Endothelial cell of umbilical vein (primary cell): ENCODE measurements at regions not wholly inside any gene's neighbourhood (a gene's known extent, or its start where the extent isn't known, plus 50 kb on each side); places are given as distances from the start of the nearest gene placed in this dataset.

Experiments
- EZH2 ChIP-seq: IDR thresholded peaks from 2 replicates; pipeline ENCODE4 v1.6.1; 2012; ENCODE audit warnings: borderline replicate concordance, low read depth, mild to moderate bottlenecking, moderate library complexity, low read length, inconsistent platforms; ENCODE audit not compliant: severe bottlenecking
- JUN ChIP-seq: IDR thresholded peaks from 2 replicates; pipeline ENCODE4 v1.6.1; 2011; ENCODE audit warnings: borderline replicate concordance, low read depth; ENCODE audit not compliant: insufficient read length, insufficient read depth
- POLR2A ChIP-seq: IDR thresholded peaks from 2 replicates; pipeline ENCODE4 v1.6.1; 2012; ENCODE audit warnings: low read depth, mild to moderate bottlenecking, control low read depth, low read length
- POLR2AphosphoS5 ChIP-seq: IDR thresholded peaks from 2 replicates; pipeline ENCODE4 v1.6.1; 2012; ENCODE audit warnings: low read depth, mild to moderate bottlenecking, control low read depth, low read length, moderate library complexity; ENCODE audit not compliant: insufficient read depth
- TF ChIP-seq, protein P1 (sequence below), 2 donors: IDR thresholded peaks; 1 replicate in 1 of 2; 2 replicates in 1 of 2; pipeline ENCODE4 v1.5.1; 2011; ENCODE audit warnings: low read length in 2 of 2, mild to moderate bottlenecking in 2 of 2, moderate library complexity in 2 of 2, control low read depth in 1 of 2, inconsistent platforms in 1 of 2, low read depth in 1 of 2; ENCODE audit not compliant: insufficient read depth in 1 of 2; ENCODE audit errors: extremely low read depth in 1 of 2
- TF ChIP-seq, protein P2 (sequence below): IDR thresholded peaks from 2 replicates; pipeline ENCODE4 v1.6.1; 2011; ENCODE audit not compliant: insufficient read depth, insufficient read length

DNA sequence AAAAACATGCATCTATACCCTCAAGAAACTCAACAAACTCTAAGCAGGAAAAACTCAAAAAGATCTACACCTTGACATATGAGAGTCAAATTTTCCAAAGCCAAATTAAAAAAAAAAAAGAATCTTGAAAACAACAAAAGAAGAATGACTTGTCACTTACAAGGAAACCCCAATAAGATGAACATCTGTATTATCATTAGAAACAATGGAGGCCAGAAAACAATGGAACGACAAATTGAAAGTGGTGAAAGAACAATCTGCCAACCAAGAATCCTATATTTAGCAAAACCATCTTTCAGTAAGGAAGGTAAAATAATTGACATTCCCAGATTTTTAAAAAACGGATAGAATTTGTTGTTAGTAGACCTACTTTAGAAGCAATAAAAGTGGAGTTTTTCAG, 516.8 kb downstream of the ACTR3B start:
- TF ChIP-seq, protein P1, sequence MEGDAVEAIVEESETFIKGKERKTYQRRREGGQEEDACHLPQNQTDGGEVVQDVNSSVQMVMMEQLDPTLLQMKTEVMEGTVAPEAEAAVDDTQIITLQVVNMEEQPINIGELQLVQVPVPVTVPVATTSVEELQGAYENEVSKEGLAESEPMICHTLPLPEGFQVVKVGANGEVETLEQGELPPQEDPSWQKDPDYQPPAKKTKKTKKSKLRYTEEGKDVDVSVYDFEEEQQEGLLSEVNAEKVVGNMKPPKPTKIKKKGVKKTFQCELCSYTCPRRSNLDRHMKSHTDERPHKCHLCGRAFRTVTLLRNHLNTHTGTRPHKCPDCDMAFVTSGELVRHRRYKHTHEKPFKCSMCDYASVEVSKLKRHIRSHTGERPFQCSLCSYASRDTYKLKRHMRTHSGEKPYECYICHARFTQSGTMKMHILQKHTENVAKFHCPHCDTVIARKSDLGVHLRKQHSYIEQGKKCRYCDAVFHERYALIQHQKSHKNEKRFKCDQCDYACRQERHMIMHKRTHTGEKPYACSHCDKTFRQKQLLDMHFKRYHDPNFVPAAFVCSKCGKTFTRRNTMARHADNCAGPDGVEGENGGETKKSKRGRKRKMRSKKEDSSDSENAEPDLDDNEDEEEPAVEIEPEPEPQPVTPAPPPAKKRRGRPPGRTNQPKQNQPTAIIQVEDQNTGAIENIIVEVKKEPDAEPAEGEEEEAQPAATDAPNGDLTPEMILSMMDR (IDR thresholded peaks at IDR 0.05; ENCODE audit: extremely low read depth in 1 of 2, insufficient read depth in 1 of 2, low read depth in 1 of 2, low read length in 2 of 2) = no peak
- no peak for TF ChIP-seq EZH2
- no peak for TF ChIP-seq POLR2AphosphoS5
- TF ChIP-seq, protein P2, sequence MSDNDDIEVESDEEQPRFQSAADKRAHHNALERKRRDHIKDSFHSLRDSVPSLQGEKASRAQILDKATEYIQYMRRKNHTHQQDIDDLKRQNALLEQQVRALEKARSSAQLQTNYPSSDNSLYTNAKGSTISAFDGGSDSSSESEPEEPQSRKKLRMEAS = no peak
- TF ChIP-seq POLR2A = no peak
- no peak for TF ChIP-seq JUN
